ENCODE measurements at regions not wholly inside any gene's neighbourhood (a gene's known extent, or its start where the extent isn't known, plus 50 kb on each side); places are given as distances from the start of the nearest gene placed in this dataset.

GRCh38 chr2:378364-378763, 90.5 kb upstream of the ALKAL2 start (continued):
- TF ChIP-seq KMT2B (CRISPR knock-in tag; IDR thresholded peaks at IDR 0.05) = no peak
- TF ChIP-seq ZGPAT (CRISPR knock-in tag; IDR thresholded peaks at IDR 0.05) = no peak
- no peak for TF ChIP-seq ZUFSP (CRISPR knock-in tag; IDR thresholded peaks at IDR 0.05; ENCODE audit: borderline replicate concordance)
- no peak for TF ChIP-seq ESRRA (CRISPR knock-in tag; IDR thresholded peaks at IDR 0.05; ENCODE audit: low read depth)
- no peak for TF ChIP-seq ZMAT5 (CRISPR knock-in tag; IDR thresholded peaks at IDR 0.05; ENCODE audit: borderline replicate concordance, low read depth)
- TF ChIP-seq NFYC (CRISPR knock-in tag; IDR thresholded peaks at IDR 0.05) = no peak
- TF ChIP-seq CBX2 (IDR thresholded peaks at IDR 0.05; ENCODE audit: low read depth, low read length) = no peak
- TF ChIP-seq CBX2 (CRISPR knock-in tag; IDR thresholded peaks at IDR 0.05; ENCODE audit: low read depth) = no peak
- no peak for TF ChIP-seq TAF15 (IDR thresholded peaks at IDR 0.05; ENCODE audit: low read depth, low read length, poor library complexity, severe bottlenecking)
- TF ChIP-seq ZHX1 (CRISPR knock-in tag; IDR thresholded peaks at IDR 0.05; ENCODE audit: low read depth) = no peak
- no peak for TF ChIP-seq ZNF574 (CRISPR knock-in tag; IDR thresholded peaks at IDR 0.05)
- no peak for TF ChIP-seq ZNF18 (CRISPR knock-in tag; IDR thresholded peaks at IDR 0.05; ENCODE audit: insufficient replicate concordance)

All from HepG2 (cell line).